ENCODE measurements at regions not wholly inside any gene's neighbourhood (a gene's known extent, or its start where the extent isn't known, plus 50 kb on each side); places are given as distances from the start of the nearest gene placed in this dataset.
A peak's percentile ranks its signal among the peaks of the same experiment; 100 is the strongest.
"Not testable (repeated sequence)": the region's sequence is repeated elsewhere in the genome, so short reads cannot be mapped to it uniquely, and the experiment has no call there.

DNA sequence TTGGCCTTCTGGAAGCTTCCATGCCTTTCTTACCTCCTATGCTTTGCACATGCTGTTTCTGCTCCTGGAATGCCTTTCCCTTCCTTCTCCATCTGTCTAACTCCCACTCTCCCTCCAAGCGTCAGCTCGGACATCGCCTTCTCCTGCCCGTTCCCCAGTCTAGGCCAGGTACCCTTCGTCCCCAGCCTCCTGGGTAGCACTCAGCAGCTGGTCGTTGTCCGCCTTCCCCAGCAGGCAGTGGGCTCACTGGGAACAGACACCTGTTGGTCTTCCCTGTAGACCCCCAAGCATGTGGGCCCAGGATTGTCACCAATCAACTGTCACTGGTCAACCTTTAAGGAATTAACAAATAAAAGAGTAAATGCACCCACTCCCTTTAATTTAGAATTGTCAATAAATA, 202.2 kb downstream of the RGS3 start:
- DNase-seq, result no peak

DNA sequence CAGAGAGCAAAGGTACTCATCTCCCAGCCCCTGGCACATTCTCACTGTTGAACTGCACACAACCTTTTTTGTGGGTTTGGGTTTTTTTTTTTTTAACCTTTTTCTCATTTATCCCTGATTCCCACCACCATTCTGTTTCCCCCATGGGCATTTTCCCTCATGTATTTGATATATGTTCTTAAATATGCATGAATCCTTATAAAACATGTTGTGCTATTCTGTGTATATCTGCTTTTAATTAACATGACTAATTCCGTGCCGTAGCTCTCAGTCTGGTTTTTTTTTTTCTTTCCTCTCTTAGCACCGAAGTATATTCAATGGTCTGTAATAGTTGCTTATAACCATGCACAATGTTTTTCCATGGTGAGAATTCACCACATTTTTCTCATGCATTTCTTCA, 204.5 kb downstream of the RGS3 start:
- DNase-seq, result no peak

DNA sequence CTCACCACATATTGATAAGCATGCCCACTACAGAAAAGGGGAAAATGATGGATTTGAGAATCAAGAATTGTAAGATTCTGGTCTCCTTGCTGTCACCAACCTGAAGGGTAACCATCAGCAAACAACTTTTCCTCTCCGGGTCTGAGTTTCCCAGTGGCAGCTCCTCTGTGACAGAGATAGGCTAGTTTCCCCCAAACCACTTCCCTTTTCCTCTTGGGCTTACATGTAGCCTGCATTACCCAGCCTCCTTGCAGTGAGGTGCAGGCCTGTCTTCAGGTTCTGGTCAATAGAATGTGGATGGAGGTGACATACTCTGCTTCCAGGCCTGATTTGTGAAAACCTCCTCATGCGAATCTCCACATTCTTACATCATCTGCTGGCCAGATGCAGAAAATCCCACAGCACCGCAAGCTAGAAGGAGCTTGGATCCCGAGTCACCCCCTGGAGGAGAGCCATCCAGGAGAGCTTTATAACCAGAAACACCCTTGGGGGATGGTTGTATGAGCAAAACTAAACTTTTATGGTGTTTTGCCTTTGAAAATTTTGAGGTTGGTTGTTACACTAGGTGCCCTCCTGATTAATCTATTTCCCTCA, 206.1 kb downstream of the RGS3 start:
- no peak for DNase-seq

GRCh38 chr9:113673726-113674125, 202.4 kb upstream of the ZNF618 start:
- no peak for DNase-seq

- DNase-seq, result no peak
Observed at GRCh38 chr9:113674436-113674835, 201.7 kb upstream of the ZNF618 start.

GRCh38 chr9:113675475-113675941, 200.6 kb upstream of the ZNF618 start:
- no peak for DNase-seq

- DNase-seq, result no peak
Observed at GRCh38 chr9:113677057-113677456, 199.1 kb upstream of the ZNF618 start.

- DNase-seq, result no peak
Observed at GRCh38 chr9:113677569-113677968, 198.5 kb upstream of the ZNF618 start.

DNA sequence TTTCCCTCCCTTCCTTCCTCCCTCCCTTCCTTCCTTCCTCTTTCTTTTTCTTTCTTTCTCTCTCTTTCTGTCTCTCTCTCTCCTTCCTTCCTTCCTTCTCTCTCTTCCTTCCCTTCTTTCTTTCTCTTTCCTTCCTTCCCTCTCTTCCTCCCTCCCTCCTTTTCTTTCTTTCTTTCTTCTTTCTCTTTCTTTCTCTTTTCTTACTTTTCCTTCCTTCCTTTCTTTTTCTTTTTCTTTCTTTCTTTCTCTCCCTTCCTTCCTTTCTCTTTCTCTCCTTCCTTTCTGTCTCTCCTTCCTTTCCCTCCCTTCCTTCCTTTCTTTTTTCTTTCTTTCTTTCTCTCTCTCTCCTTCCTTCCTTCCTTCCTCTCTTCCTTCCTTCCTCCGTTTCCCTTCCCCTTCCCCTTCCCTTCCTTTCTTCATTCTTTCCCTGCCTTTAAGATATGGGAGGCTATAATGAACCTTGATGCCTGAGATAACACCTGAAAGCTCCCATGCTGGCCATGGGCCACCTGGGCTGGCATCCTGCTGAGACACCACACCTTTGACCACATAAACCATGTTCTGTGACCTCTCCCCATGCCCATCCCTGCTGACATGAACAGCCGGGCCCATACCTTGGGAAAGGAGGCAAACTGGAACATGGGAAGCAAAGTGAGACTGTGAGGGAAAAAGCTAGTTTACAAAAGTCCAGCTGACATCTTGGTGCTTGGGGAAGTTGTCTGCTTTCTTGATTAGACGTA, 197.8 kb upstream of the ZNF618 start:
- no peak for DNase-seq

DNA sequence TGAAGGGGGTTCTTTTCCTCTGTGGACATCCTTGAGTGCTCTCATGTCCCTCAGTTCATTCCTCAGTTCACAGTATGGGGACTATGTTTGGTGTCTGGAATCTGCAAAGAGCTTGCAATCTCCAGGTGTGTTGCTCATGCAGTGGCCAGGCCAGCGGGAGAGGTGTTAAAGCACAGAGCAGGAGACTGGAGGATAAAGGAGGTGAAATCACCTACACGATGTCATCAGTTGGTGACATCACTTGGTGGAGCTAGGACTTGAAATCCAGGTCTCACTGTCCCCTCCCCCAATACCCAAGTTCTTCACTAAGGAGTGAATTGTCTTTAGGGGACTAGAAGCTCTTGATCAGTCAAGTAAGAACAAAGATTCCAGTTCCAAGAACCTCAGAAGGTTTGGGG, 197.3 kb upstream of the ZNF618 start:
- DNase-seq, result no peak

- DNase-seq, result peak in 1 of 2 donors; percentile 29
Observed at GRCh38 chr9:113682297-113682771, 193.8 kb upstream of the ZNF618 start.

DNA sequence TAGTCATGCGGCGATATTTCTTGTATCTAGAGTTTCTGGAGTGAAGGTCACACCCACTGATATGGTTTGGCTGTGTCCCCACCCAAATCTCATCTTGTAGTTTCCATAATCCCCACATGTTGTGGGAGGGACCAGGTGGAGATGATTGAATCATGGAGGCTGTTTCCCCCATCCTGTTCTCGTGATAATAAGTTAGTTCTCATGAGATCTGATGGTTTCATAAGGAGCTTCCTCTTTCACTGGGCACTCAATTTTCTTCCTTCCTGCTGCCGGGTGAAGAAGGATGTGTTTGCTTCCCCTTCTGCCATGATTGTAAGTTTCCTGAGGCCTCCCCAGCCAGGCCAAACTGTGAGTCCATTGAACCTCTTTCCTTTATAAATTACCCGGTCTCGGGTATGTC, 190.5 kb upstream of the ZNF618 start:
- DNase-seq, result not testable (repeated sequence)

GRCh38 chr9:113687107-113687679, 188.9 kb upstream of the ZNF618 start:
- DNase-seq, result no peak

- no peak for DNase-seq
Observed at GRCh38 chr9:113687680-113688371, 188.3 kb upstream of the ZNF618 start.

- no peak for DNase-seq
Observed at GRCh38 chr9:113690055-113690740, 185.9 kb upstream of the ZNF618 start.

GRCh38 chr9:113692256-113692655, 183.9 kb upstream of the ZNF618 start:
- DNase-seq, result no peak

DNA sequence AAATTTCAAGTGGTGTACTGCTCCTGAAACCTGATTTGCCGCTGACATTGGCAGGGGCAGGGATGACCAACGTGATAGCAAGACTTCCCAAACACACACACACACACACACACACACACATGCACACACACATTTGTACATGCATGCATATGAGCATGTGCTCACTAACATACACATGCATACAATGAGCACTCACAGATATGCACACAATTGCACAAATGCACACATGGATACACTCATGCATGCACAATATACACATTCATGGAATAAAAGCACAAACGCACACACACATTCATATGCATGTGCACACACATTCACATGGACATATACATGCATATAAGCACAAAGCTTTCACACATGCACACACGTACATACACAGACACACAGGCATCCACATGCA, 181.2 kb upstream of the ZNF618 start:
- DNase-seq, result no peak

- DNase-seq, result peak in 1 of 2 donors; percentile 10
Observed at GRCh38 chr9:113695440-113695851, 180.7 kb upstream of the ZNF618 start.

- no peak for DNase-seq
Observed at GRCh38 chr9:113695901-113696300, 180.2 kb upstream of the ZNF618 start.

DNA sequence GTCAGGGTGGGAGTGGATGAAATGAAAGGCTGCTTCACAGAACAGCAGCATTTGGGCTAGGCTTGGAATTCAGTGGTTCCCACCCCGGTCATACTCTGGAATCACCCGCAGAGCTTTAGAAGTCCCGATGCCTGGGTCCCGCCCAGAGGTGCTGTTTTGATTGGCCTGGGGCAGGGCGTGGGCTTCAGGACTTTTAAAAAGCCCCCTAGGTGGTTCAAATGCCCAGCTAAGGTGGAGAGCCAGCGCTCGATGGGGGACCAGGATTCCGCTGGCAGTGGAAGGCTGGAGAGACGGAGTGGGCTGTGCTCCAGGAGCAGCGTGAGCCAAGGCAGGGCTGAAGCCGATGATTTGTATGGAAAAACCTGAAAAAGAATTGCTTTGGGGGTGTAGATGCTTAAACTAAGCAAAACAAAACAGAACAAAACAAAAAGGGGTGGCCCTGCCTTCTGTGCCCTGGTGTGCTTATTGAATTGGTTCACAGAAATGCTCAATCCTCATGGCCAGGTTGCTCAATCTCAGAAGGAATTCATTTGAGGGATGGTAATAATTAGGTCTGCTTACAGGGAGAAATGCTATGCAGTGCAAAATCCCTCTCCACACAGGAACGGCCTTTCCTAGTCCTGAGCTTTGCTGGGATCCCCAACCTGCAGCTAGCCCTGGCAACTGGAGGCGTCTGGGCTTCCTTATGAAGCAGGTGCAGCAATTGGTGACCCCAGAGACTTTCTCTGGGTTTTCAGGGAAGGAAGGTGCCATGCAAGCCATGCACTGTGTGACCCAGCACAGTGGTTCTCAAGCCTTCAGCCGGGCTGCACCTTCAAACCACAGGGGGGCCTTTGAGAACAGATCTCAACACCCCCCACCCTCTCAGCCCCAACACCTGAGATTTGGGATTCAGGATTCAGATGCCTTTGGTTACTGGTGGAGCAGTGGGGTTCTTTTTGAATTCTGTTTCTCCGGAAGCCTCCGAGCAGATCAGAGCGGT, 174.0 kb upstream of the ZNF618 start:
- DNase-seq, result no peak

DNA sequence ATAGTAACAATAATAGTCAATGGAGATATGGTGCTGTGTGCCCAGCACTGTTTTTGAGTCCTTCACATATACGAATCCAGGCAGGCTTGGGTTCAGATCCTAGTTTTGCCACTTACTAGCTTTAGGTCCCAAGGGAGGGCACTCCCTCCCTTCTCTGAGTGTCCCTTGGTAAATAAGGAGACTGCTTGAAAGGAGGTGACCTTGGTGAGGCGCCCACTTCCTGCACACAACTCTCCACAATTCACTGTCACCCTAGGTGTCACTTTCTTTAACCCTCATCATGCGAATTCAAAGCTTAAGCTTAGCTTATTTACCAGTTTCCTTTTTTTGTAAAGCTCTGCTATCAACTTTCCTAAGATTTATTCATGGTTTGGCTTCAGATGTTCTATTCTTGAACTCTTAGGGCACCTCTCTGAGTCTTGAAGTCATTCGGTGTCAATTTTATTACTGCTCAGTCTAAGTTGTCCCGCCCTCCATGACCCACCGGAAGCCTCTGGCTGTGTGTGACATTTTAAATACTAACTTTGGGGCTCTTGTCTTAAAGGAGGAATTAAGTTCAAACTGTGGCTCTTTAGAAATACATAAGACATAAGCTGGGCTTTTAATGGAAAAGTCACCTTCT, 170.7 kb upstream of the ZNF618 start:
- no peak for DNase-seq
